GM06990 (cell line): ENCODE measurements at regions not wholly inside any gene's neighbourhood (a gene's known extent, or its start where the extent isn't known, plus 50 kb on each side); places are given as distances from the start of the nearest gene placed in this dataset.
"Not testable (repeated sequence)": the region's sequence is repeated elsewhere in the genome, so short reads cannot be mapped to it uniquely, and the experiment has no call there.

Experiments used
- DNase-seq: peaks from one replicate; pipeline ENCODE4 v3.0.0-alpha.2; 2011; ENCODE audit not compliant: insufficient read length; ENCODE audit errors: extremely low read depth
- H3K27me3 ChIP-seq: replicated peaks from 2 replicates; pipeline ENCODE4 v1.6.0; 2011; ENCODE audit warnings: low read length; ENCODE audit not compliant: control insufficient read depth, insufficient read depth
- H3K36me3 ChIP-seq: 2 replicates; pipeline ENCODE4 v1.5.1; 2011; ENCODE audit warnings: low read length; ENCODE audit not compliant: control insufficient read depth, insufficient read depth
- H3K4me3 ChIP-seq: replicated peaks from 2 replicates; pipeline ENCODE4 v1.5.1; 2011; ENCODE audit warnings: low read depth, mild to moderate bottlenecking, control low read depth, low read length
- CTCF ChIP-seq: IDR thresholded peaks from 2 replicates; pipeline ENCODE4 v1.5.1; 2011; ENCODE audit warnings: low read length, control low read depth, mild to moderate bottlenecking, inconsistent platforms; ENCODE audit not compliant: insufficient read depth, poor library complexity, severe bottlenecking

- H3K36me3 ChIP-seq, result no peaks in the 10 kb centered on the region
- H3K27me3 ChIP-seq, result no peaks in the 10 kb centered on the region; the same call in 1 of the 2 replicates
- no peak overlapping the region for H3K4me3 ChIP-seq
- no peak for DNase-seq
- TF ChIP-seq CTCF, result no peak
These were observed 75.2 kb upstream of the TOP1 start for GRCh38 chr20:40953416-40953815.

- TF ChIP-seq CTCF, result no peak
- no peak for DNase-seq
- no peaks in the 10 kb centered on the region for H3K36me3 ChIP-seq
- no peaks in the 10 kb centered on the region for H3K27me3 ChIP-seq
- H3K4me3 ChIP-seq, result no peak overlapping the region
These were observed 74.8 kb upstream of the TOP1 start for GRCh38 chr20:40953856-40954255.

- Histone ChIP-seq H3K4me3 (no peak overlapping the region), H3K27me3 (no peaks in the 10 kb centered on the region), H3K36me3 (no peaks in the 10 kb centered on the region)
- no peak for DNase-seq
- no peak for TF ChIP-seq CTCF
These were observed 74.0 kb upstream of the TOP1 start for GRCh38 chr20:40954521-40955165.

- no peak for TF ChIP-seq CTCF
- Histone ChIP-seq H3K4me3 (no peak overlapping the region), H3K36me3 (no peaks in the 10 kb centered on the region)
These were observed 73.3 kb upstream of the TOP1 start for GRCh38 chr20:40955326-40955725.

GRCh38 chr20:40955826-40956225 lies 72.8 kb upstream of the TOP1 start:
- not testable (repeated sequence) for DNase-seq, H3K36me3 ChIP-seq, H3K27me3 ChIP-seq, H3K4me3 ChIP-seq

More at GRCh38 chr20:40955326-40955725, 73.3 kb upstream of the TOP1 start:
- no peak for DNase-seq
- no peaks in the 10 kb centered on the region for H3K27me3 ChIP-seq

- Histone ChIP-seq H3K27me3 (no peaks in the 10 kb centered on the region; the same call in 1 of the 2 replicates), H3K4me3 (no peak overlapping the region), H3K36me3 (no peaks in the 10 kb centered on the region)
- TF ChIP-seq CTCF, result no peak
- DNase-seq, result no peak
These were observed 71.9 kb upstream of the TOP1 start for GRCh38 chr20:40956542-40957264.
